GM21515 (cell line): ENCODE measurements at regions not wholly inside any gene's neighbourhood (a gene's known extent, or its start where the extent isn't known, plus 50 kb on each side); places are given as distances from the start of the nearest gene placed in this dataset.
"Not testable (repeated sequence)": the region's sequence is repeated elsewhere in the genome, so short reads cannot be mapped to it uniquely, and the experiment has no call there.

Source experiments
- ATAC-seq: cut with Tn5 transposase; IDR thresholded peaks from one replicate; pipeline ENCODE4 v1.9.1; 2021; ENCODE audit not compliant: unreplicated experiment

DNA sequence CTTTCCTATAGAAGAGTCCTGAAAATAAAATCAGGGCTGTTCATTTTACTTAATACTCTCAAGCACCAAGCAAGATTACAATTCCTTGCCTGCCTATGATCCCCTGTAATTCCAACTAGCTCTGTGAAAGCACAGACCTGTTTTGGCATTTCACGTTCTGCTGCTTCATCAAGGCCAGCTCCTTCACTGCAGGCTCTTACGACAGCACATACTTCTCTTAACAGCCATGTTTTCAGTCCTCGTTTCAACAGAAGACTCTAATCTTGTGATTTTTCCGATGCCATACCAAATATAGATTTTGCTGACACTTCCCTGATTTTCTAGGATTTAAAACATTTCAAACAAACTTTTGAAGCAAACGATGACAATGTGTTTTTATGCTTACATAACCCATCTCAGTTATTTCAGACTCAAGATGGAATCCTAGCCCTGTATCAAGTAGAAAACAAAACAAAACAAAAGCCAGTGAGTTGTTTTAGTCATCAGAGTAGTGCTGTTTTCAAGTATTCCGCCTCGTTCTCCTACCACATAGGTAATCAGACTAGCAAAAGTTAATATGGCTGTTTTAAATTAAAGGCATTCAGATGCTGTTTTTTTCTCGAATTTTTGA is 616.5 kb upstream of the CITED2 start:
- ATAC-seq: no peak

DNA sequence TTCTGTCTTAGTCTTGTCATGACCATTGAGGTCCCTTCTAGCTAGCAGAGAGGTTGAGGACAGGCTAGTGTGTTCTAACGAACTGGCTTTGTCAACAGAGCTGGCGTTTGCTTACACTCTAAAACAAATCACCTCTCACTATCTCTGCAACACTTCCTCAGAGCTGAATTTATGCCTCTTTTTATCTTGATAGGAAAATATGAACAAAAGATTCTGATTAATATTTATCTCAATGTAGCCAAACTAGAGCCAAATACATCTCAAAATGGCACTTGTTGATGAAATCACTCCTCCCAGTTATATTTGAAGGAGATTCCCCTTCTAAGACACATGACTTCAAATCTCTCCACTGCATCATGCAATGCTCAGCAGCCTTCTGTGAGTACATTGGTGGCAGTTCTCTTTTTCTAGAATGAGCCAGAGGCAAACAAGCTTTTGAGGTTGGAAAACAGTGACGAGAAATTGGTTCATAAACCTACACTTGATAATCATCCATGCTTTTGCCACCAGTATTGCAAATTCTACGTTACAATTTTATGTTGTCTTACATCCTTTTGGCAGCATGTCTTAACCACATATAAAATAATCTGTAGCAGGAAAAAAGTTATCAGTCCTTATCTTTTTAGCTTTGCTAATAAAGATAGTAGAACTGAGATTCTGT is 615.7 kb upstream of the CITED2 start:
- ATAC-seq: no peak

DNA sequence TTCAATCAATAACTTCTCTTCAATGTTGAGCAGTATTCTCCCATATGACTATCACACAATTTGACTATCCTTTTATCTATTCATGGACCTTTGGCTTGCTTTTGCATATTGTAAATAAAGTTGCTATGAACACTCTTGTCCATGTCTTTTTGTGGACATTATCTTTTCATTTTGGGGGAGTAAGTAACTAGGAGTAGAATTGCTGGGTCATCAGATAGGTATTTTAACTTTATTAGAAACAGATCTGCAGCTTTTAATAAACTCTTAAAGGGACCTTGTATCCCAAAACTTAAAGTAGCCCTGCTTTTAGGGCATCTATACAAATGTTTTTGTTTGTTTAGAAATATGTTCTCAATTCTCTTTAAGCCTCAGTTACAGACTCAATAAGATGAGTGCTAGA is 614.2 kb upstream of the CITED2 start:
- no peak for ATAC-seq

DNA sequence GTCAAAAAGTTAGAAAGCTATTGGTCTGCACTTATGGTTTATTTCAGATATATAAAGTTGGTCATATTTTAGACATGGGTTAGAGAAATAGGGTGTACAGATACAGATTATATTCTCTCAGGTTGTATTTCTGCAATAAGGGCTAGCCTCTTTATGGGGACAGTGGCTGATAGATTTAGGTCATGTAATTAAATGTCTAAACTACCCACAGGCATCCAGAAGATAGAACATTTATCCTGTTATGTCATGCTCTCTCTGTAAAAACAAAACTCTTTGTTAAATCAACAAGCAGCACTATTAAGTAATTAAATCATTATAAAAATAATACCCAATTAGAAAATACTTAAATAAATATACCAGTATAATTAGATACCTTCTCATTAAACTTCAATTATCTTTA is 612.6 kb upstream of the CITED2 start:
- ATAC-seq: no peak

DNA sequence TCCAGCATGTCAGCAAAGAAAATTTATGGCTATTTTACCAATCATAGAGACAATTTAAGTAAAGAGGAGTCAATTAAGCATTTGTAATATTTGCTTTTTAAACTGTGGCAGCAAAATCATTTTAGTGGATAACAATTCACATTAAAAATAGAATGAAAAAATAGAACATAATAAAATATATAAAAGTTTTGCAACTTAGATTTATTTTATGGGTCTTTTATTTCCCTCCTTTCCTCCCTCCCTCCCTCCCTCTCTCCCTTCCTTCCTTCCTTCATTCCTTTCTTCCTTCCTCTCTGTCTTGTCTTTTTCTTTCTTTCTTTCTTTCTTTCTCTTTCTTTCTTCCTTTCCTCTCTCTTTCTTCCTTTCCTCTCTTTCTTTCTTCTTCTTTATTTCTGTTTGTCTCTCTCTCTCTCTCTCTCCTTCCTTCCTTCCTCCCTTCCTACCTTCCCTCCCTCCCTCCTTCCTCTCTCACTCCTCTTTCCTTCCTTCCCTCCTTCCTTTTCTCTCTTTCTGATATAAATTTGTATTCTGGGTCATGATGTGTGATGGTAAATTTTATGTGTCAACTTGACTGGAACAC is 610.9 kb upstream of the CITED2 start:
- no peak for ATAC-seq

DNA sequence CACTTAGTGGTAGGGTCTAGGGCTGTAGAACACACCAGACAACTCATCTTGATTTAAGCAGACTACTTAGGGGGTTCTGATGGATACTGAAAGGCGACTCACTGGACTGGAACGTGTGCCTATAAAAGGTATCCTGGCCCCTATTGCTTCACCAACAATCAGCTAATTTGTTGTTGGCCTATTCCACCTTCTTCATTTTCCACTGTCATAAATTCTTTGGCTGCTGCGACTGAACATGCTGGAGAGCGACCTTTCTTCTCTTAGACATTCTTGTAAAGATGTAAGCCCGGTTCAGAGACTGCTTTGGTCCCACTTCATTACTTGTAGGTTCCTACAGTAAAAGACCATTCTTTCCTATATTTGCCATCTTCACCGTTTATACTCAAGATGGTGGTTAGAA is 609.9 kb upstream of the CITED2 start:
- ATAC-seq: no peak

DNA sequence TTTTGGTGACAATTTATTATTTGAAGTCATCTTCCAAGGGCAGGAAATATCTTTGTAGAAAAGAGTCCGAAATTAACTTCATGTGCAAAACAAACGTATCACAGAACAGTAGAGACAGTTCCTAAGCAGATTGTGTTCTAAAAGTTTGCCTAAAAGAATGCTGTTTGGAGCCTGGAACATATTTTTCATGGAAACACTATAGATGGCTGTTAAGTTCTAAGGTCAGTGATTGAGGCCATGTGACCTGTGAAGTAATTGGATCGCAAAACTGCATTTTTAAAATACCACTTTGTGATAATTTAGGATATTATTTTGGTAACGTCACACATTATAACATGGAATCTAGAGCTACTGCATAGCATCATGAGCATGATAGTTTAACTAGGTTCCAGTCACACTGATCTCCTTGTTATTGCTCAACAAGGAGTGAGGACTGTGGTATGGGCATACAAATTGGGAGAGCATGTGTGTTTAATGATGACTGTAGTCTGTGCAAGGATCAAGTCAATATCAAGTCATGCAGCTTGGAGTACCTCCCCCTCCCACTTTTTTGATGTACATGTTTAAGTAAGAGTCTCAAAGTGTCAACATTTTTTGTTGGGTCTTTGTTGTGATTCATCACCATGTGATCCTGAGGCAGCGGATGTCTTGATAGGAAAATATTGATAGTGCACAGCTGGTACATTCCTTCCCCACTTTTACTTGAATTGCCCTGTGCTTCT is 609.3 kb upstream of the CITED2 start:
- no peak for ATAC-seq

DNA sequence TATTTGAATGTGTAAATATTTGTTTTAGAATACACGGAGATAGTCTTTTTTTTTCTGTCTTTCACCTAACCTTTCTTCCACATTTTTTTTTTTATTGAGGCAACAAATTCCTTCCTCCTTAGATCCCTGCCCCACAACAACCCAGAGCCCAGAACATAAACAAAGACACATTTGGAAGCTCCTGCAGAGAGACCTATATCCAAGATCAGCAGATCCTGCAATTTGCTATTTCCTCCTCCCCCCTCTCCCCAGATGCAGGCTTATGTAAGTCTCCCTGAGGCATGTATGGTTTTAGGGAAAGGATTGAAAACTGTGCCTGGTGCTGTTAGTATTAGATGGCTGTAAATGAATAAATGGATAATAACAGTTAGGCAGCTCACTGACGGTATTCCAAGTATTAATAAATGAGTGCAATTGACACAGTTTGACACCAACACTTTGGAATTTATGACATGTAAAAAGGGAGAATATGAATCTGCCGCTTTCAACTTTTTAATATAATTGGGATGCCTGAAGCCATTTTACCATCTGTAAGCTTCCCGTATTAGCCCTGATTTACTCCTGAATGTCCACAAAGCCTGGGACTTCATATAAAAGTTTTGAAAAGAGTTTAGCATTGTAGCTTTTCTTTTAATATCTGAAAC is 608.3 kb upstream of the CITED2 start:
- no peak for ATAC-seq

DNA sequence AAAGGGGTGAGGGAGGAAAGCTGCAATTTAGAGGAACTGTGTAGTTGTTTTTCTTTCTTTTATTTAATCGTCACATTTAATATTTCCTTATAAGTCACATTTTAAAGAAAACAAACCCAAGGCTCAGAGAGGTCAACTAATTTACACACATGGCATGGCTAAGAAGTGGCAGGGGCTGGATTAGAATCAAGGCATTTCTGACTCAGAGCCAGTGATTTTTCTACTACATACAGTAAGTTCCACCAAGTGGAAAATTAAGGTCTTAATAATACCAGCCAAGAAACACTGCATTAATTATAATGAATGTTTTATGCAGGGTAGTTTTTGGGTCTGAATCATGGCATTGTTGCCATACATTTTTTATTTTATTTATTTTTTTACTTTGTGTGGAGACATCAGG is 607.7 kb upstream of the CITED2 start:
- no peak for ATAC-seq

DNA sequence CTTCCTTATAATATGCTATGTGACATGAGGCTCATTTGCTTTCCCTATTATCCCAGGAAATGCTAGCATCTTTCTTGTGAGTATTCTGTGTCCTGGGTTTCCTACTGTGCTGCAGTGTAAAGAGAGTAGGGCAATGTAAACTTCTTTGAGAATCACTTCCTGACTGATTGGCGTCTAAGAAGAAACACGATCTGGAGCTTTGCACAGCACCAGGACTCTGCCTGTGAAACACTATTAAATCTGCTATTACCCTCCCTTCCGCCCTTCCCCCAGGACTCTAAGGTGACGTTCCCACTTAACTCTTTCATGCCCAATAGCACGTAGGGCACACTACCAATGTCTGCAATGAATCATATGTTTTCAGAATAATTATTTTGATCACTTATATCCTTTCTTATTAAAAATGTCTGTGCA is 607.3 kb upstream of the CITED2 start:
- no peak for ATAC-seq

DNA sequence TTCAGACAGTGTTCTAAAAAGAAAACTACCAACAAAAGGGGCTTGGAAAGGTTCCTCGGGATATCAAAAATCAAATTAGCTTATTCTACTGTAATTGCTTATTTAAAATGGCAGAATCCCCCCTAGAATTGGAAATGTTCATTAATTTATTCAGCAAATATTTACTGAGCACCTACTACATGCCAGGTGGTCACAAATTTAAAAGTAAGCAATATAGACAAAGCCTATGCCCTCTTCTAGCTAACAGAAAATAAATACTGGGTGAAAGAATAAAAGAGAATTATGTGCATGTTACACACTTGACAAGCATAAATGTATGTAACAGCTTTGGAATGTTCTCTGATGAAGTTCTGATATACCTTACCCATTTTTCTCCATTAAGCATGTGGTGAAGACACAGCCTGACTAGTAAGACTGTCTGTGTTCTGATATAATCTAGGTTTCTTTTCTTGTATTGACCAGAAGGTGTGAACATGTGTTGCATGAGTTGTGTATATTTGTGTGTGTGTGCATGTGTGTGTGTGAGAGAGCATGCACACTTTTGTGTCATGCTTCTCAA is 606.7 kb upstream of the CITED2 start:
- ATAC-seq: no peak

DNA sequence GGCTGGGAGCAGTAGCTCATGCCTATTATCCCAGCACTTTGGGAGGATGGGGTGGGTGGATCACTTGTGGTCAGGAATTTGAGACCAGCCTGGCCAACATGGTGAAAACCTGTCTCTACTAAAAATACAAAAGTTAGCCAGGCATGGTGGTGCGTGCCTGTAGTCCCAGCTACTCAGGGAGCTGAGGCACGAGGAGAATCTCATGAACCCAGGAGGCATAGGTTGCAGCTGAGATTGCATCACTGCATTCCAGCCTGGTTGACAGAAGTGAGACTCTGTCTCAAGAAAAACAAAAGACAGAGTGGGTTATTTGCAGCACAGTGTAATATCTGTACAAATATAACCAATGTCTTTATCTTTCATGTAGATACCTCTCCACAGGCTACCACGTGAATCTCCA is 606.2 kb upstream of the CITED2 start:
- ATAC-seq: not testable (repeated sequence)

DNA sequence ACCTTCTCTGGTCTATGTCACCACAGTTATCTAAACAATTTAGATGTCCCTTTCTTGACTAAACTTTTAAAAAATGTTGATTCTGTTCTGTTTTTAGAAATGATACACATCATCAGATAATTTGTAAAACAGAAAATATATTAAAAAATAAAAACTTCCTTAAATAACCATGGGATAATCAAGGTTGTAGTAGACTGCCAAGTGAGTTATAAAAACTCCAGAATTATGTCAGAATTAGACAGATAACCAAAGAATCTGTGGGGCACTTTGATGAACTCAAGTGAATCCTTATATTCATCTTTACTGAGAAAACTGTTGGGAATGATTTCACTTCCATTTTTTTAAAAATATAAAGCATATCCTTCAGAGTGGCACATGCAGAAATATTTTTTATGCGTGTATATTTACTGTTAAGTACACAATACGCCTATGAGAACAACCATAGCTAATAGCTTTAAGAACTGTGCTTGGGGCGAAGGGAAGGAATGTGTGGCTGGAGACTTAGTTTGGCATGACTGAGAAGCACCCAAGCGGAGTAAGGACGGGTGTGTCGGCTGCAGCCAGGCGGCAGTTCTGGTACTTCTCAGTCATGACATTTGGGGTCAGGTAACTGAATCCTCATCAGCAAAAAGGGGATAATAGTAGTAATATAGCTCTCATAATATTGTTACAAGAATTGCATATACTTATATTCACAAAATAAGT is 604.7 kb upstream of the CITED2 start:
- ATAC-seq: no peak

DNA sequence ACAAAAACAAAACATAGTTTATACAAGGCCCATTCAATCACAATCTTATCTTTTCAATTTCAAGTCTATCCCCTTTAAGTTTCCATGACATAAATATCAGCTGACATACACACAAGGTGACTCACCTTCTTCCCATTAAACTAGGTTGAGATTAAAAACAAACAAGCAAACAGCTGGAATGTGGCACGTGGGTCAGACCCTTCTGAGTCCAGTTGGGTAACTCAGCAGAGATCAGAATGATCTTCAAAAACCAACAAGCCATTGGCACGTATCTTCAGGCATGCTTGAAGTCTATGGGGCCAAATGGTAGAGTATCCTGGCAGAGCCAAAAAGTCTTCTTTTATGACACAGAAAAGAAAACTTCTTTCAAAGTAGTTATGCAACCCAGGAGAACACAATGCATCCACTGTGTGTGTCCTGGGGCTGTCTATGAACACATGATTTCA is 603.5 kb upstream of the CITED2 start:
- no peak for ATAC-seq

DNA sequence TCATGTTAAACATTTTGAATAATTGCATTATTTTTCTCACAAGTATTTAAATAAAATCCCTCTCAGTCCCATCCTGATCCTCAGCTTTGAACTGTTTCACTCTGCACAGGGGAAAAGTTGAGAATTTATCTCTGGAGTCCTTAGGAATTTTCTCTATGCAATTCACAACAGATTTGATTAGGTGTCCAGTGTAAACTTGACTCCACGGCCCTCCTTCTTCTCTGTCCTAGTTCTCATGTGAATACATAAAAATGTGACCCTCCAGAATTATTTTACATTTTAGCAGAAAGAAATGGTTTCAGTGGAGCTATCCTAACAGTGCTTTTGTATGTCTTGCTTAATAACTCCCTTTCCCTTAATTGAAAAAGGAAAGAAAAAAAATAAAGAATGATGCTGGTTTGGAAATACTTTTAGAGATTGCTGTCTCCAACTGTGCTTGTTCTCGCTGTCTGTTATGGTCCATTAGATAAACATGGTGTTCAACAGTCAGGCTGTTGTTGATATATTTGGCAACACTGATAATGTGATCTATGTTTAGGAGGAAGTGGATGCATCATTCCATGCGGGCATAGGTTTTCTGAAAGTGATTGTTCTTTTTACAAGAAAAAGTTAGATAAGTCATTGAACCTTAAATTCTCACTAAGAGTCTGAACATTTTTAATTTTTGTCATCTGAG is 599.4 kb upstream of the CITED2 start:
- ATAC-seq: no peak

DNA sequence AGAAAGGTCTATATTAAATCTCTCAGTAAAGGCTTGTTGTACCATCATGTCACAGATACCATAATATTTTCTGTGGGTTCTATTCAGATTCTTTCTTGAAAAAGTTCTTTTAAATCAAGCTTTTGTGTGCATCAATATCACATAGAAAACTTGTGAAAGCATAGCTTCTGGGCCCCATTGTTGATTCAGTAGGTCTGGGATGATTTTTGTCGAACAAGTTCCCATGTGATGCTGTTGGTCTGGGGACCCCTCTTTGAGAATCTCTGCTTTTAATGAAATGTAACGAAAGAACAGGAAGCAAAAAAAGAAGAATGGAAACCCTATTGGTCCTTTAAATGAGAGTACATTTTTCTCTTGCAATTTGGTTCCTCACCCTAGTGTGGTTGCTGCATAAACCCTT is 597.7 kb upstream of the CITED2 start:
- no peak for ATAC-seq

DNA sequence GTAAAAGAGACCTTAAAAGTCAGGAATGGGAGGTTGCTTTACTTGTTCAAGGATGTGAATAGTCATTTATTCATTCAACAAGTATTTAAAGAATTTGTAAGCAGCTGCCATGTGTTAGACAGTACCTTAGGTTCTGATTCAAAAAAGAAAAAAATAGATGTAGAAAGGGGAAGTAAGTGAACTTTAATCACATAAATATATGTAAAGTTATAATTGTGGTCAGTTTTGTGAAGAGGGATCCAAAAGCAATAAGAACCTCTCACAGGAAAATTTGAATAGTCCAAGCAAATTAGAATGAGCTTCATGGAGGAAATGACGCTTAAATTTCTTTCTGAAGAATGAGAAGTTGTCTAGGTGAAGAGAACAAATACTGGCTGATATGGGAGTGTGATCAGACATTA is 596.1 kb upstream of the CITED2 start:
- ATAC-seq: no peak

DNA sequence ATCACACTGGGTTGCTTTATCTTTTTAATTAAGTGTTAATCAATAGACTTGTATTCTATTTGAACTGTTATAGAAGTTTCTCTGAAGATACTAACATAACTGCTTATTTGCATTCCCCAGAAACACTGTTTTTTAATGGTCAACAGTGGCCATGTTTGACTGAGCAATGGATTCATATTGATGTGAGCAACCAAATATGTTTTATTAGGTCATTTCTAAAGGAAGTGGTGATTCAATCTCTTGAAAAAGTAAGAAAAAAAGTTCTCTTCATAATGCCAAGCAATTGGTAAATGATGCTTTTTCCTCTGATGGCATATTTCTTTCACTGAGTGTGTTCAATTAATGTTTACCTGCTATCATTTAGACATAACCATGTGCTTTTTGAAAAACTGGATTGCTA is 593.0 kb upstream of the CITED2 start:
- ATAC-seq: no peak

DNA sequence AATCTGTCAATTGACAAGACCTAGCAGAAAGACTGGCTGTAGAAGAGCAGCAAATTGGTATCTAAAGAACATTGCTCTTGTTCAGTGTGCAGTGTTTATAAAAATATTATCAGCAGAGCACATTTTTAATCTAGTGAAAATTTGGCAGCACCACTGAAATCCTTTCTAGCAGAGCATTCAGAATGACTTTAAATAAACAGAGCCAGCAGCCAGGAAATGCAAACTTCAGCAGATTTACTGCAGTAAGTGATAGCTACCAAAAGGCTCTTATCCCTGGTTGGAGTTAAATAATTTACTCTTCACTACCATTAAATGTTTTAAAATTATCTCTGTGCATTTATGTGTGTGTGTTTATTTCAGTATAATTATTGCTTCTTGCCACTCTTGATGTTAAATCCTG is 590.9 kb upstream of the CITED2 start:
- no peak for ATAC-seq

DNA sequence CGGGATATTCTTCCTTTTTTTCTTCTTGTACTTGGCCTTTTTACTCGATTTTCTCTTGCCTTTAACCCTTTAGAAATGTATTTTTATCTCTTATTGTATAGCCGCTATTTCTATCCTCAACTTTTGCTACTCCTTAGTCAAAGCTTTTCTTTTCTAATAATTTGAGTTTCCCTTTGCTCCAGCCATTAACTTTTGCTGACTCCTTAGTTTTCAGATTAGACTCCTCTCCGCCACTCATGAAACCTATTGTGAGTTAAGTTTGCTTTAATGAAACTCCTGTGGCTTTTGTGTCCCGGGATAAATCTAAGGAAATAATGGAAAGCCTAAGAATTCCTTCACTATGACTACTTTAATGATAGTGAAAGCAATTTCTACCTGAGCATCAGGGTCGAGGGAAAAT is 590.3 kb upstream of the CITED2 start:
- no peak for ATAC-seq
